Upper lobe of left lung (tissue), 6 donors: ENCODE measurements at regions not wholly inside any gene's neighbourhood (a gene's known extent, or its start where the extent isn't known, plus 50 kb on each side); places are given as distances from the start of the nearest gene placed in this dataset.
A peak's percentile ranks its signal among the peaks of the same experiment; 100 is the strongest.
"Not testable (repeated sequence)": the region's sequence is repeated elsewhere in the genome, so short reads cannot be mapped to it uniquely, and the experiment has no call there.

ENCODE experiments used
- ATAC-seq, 2 donors: fragments of 200-7000 bp; cut with Tn5 transposase; one replicate each; pipeline ENCODE4 v1.9.1; 2022; ENCODE audit warnings: mild to moderate bottlenecking in 2 of 2, moderate library complexity in 2 of 2; ENCODE audit not compliant: low FRiP score in 2 of 2
- DNase-seq, 2 donors: peaks; one replicate each; pipeline ENCODE4 v3.0.0-alpha.2; 2019 to 2020
- H3K27ac ChIP-seq, 4 donors: fragments of 200-600 bp; sonication (generic); one replicate each; pipeline ENCODE4 v1.5.1; 2016 to 2019
- H3K27me3 ChIP-seq, 4 donors: fragments of 200-600 bp; sonication (generic); one replicate each; pipeline ENCODE4 v1.5.1; 2017 to 2019
- H3K36me3 ChIP-seq, 4 donors: fragments of 200-600 bp; sonication (generic); one replicate each; pipeline ENCODE4 v1.5.1; 2016 to 2019
- H3K4me1 ChIP-seq, 4 donors: fragments of 200-600 bp; sonication (generic); one replicate each; pipeline ENCODE4 v1.5.1; 2018 to 2019
- H3K4me3 ChIP-seq, 4 donors: fragments of 200-600 bp; sonication (generic); one replicate each; pipeline ENCODE4 v1.5.1; 2017 to 2019; ENCODE audit warnings: mild to moderate bottlenecking in 2 of 4, moderate library complexity in 1 of 4
- H3K9me3 ChIP-seq, 4 donors: fragments of 200-600 bp; sonication (generic); one replicate each; pipeline ENCODE4 v1.5.1; 2018 to 2019
- EP300 ChIP-seq, 4 donors: sonication (generic); formaldehyde crosslinking; IDR thresholded peaks; one replicate each; pipeline ENCODE4 v1.5.1; 2017; ENCODE audit warnings: antibody characterized with exemption in 4 of 4, control low read depth in 2 of 4
- POLR2A ChIP-seq, 4 donors: fragments of 450-650 bp; IDR thresholded peaks; one replicate each; pipeline ENCODE4 v1.5.1; 2016 to 2017; ENCODE audit warnings: antibody characterized with exemption in 4 of 4, mild to moderate bottlenecking in 2 of 4
- POLR2AphosphoS5 ChIP-seq, 2 donors: sonication (generic); formaldehyde crosslinking; IDR thresholded peaks; one replicate each; pipeline ENCODE4 v1.5.1; 2017; ENCODE audit warnings: antibody characterized with exemption in 2 of 2
- WGBS, 2 donors: methylation state at CpG; one replicate each; pipeline ENCODE4 v1.1.5; 2017 to 2018; 5-methylcytosine and 5-hydroxymethylcytosine counted together
- TF ChIP-seq, protein P1 (sequence below), 6 experiments: fragments of 450-650 bp in 4 of 6; fragments of 200-600 bp in 2 of 6; sonication (generic) in 2 of 6; IDR thresholded peaks; one replicate each; pipeline ENCODE4 v1.5.1; 2016 to 2019; ENCODE audit warnings: antibody characterized with exemption in 6 of 6
- donor health status: DM: no; HTN: no; CAD: no; lungs with moderate emphysema.
- donor health status: DM: no; HTN: yes; CAD: no; lungs with severe emphysema.

DNA sequence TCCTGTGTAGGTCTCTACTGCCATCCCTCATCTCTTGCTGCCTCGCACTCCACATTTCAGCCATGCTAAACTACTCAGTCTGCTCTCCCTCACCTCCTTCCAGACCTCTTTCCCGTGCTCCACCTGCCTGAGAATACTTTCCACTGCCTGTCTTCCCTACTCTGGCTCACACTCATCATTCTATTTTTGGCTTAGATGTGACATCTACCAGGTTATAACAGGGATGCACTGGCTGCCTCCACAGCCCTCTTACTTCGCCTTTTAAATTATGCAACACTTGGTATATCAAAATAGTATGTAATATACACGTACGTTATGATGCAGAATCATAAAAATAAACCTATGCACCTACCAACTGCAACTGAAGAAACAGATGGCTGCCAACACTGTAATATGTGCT is 222.8 kb upstream of the DTNBP1 start:
- 85 to 93% methylated on average over 5 of the region's 5 CpGs for WGBS, 2 donors
- Histone ChIP-seq H3K36me3 (no peaks in the 10 kb centered on the region), H3K4me1 (peaks cover 19 to 32% (median 28%) of the 10 kb centered on the region in 4 donors), H3K27ac (no peak overlapping the region), H3K27me3 (no peaks in the 10 kb centered on the region), H3K4me3 (no peak overlapping the region), H3K9me3 (no peaks in the 10 kb centered on the region)
- TF ChIP-seq, protein P1, sequence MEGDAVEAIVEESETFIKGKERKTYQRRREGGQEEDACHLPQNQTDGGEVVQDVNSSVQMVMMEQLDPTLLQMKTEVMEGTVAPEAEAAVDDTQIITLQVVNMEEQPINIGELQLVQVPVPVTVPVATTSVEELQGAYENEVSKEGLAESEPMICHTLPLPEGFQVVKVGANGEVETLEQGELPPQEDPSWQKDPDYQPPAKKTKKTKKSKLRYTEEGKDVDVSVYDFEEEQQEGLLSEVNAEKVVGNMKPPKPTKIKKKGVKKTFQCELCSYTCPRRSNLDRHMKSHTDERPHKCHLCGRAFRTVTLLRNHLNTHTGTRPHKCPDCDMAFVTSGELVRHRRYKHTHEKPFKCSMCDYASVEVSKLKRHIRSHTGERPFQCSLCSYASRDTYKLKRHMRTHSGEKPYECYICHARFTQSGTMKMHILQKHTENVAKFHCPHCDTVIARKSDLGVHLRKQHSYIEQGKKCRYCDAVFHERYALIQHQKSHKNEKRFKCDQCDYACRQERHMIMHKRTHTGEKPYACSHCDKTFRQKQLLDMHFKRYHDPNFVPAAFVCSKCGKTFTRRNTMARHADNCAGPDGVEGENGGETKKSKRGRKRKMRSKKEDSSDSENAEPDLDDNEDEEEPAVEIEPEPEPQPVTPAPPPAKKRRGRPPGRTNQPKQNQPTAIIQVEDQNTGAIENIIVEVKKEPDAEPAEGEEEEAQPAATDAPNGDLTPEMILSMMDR (IDR thresholded peaks at IDR 0.05), result no peak
- TF ChIP-seq POLR2A (IDR thresholded peaks at IDR 0.05) (no peak), POLR2AphosphoS5 (IDR thresholded peaks at IDR 0.05) (no peak), EP300 (IDR thresholded peaks at IDR 0.05) (no peak)
- DNase-seq, result no peak
- ATAC-seq, result no peak

DNA sequence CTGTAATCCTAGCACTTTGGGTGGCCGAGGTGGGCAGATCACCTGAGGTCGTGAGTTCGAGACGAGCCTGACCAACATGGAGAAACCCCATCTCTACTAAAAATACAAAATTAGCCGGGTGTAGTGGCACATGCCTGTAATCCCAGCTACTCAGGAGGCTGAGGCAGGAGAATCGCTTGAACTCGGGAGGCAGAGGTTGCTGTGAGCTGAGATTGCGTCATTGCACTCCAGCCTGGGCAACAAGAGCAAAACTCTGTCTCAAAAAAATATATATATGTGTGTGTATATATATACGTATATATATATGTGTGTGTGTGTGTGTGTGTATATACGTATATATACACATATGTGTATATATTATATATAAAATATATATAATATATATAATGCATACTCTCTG is 220.8 kb upstream of the DTNBP1 start:
- not testable (repeated sequence) for H3K36me3 ChIP-seq, DNase-seq, H3K27ac ChIP-seq, H3K4me3 ChIP-seq, ATAC-seq, H3K27me3 ChIP-seq, H3K9me3 ChIP-seq
- 92 to 97% methylated on average over 10 of the region's 10 CpGs for WGBS, 2 donors
- H3K4me1 ChIP-seq, result peaks cover 26 to 32% (median 30%) of the 10 kb centered on the region in 4 donors

- 52 to 58% methylated on average over 2 to 6 of the region's 6 CpGs for WGBS, 2 donors
- Histone ChIP-seq H3K27ac (no peak overlapping the region), H3K4me1 (peaks cover 20 to 25% (median 24%) of the 10 kb centered on the region in 4 donors), H3K9me3 (no peaks in the 10 kb centered on the region), H3K27me3 (no peaks in the 10 kb centered on the region), H3K4me3 (no peak overlapping the region), H3K36me3 (no peaks in the 10 kb centered on the region)
- ATAC-seq (no peak), DNase-seq (no peak)
- TF ChIP-seq EP300 (IDR thresholded peaks at IDR 0.05), result no peak
- peak in 1 of 2 donors; percentile 18 for TF ChIP-seq POLR2AphosphoS5 (IDR thresholded peaks at IDR 0.05)
These were observed 220.1 kb upstream of the DTNBP1 start for GRCh38 chr6:15882915-15883314.

GRCh38 chr6:15882345-15882744 is 219.5 kb upstream of the DTNBP1 start:
- DNase-seq (no peak), ATAC-seq (no peak)
- no peak overlapping the region for H3K4me3 ChIP-seq
- H3K4me1 ChIP-seq, result peaks cover 14 to 20% (median 19%) of the 10 kb centered on the region in 4 donors
- 71 to 83% methylated on average over 4 of the region's 4 CpGs for WGBS, 2 donors
- H3K27ac ChIP-seq, result no peak overlapping the region
- no peaks in the 10 kb centered on the region for H3K36me3 ChIP-seq
- no peaks in the 10 kb centered on the region for H3K27me3 ChIP-seq
- TF ChIP-seq POLR2AphosphoS5 (IDR thresholded peaks at IDR 0.05) (no peak), EP300 (IDR thresholded peaks at IDR 0.05) (no peak), POLR2A (IDR thresholded peaks at IDR 0.05) (no peak)
- TF ChIP-seq, protein P1 (IDR thresholded peaks at IDR 0.05), result no peak
- H3K9me3 ChIP-seq, result no peaks in the 10 kb centered on the region

- Histone ChIP-seq H3K36me3 (no peaks in the 10 kb centered on the region), H3K27me3 (no peaks in the 10 kb centered on the region), H3K9me3 (no peaks in the 10 kb centered on the region), H3K4me1 (peaks cover 13 to 17% (median 15%) of the 10 kb centered on the region in 4 donors), H3K4me3 (no peak overlapping the region), H3K27ac (no peak overlapping the region)
- DNase-seq, result peak in 1 of 2 donors; percentile 48
- 65 to 71% methylated on average over 3 of the region's 3 CpGs for WGBS, 2 donors
- peak in 1 of 2 donors; percentile 72 for ATAC-seq
- TF ChIP-seq POLR2A (IDR thresholded peaks at IDR 0.05) (no peak), POLR2AphosphoS5 (IDR thresholded peaks at IDR 0.05) (no peak), EP300 (IDR thresholded peaks at IDR 0.05) (no peak)
- TF ChIP-seq, protein P1 (IDR thresholded peaks at IDR 0.05), result no peak
These were observed 218.3 kb upstream of the DTNBP1 start for GRCh38 chr6:15881150-15881549.

DNA sequence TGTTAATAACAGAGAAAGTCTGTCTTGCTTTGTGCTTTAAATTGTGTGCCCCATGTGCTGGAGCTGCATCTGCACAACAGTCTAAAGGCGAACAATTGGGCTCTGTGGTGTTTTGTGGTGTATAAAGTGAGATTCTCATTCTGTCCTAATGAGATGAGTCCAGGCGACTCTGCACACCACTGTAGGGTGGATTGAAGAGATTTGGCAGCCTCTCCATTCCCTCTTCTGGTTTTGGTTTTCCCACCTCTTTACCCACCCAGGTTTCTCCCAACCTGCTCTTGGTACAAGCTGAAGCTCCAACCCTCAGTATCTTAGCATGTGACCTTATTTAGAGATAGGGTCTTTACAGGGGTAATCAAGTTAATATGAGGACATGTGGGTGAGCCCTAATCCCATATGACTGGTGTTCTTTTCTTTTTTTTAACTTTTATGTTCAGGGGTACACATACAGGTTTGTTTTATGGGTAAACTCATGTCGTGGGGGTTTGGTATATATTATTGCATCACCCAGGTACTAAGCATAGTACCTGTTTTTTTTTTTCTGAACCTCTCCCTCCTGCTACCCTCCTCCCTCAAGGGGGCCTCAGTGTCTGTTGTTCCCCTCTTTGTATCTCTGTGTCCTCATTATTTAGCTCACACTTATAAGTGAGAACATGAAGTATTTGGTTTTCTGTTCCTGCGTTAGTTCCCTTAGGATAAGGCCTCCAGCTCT is 217.6 kb upstream of the DTNBP1 start:
- Histone ChIP-seq H3K9me3 (no peaks in the 10 kb centered on the region), H3K4me1 (peaks cover 13 to 17% (median 15%) of the 10 kb centered on the region in 4 donors)
- 76 to 80% methylated on average over 4 of the region's 4 CpGs for WGBS, 2 donors

More for the DNA sequence above, 217.6 kb upstream of the DTNBP1 start:
- H3K36me3 ChIP-seq, result no peaks in the 10 kb centered on the region
- no peaks in the 10 kb centered on the region for H3K27me3 ChIP-seq
- H3K4me3 ChIP-seq, result no peak overlapping the region
- no peak for DNase-seq
- no peak for ATAC-seq
- H3K27ac ChIP-seq, result no peak overlapping the region
- TF ChIP-seq, protein P1 (IDR thresholded peaks at IDR 0.05), result no peak
- no peak for TF ChIP-seq POLR2AphosphoS5 (IDR thresholded peaks at IDR 0.05)
- no peak for TF ChIP-seq POLR2A (IDR thresholded peaks at IDR 0.05)
- no peak for TF ChIP-seq EP300 (IDR thresholded peaks at IDR 0.05)
